ENCODE measurements at regions not wholly inside any gene's neighbourhood (a gene's known extent, or its start where the extent isn't known, plus 50 kb on each side); places are given as distances from the start of the nearest gene placed in this dataset.
"Not testable (repeated sequence)": the region's sequence is repeated elsewhere in the genome, so short reads cannot be mapped to it uniquely, and the experiment has no call there.

DNA sequence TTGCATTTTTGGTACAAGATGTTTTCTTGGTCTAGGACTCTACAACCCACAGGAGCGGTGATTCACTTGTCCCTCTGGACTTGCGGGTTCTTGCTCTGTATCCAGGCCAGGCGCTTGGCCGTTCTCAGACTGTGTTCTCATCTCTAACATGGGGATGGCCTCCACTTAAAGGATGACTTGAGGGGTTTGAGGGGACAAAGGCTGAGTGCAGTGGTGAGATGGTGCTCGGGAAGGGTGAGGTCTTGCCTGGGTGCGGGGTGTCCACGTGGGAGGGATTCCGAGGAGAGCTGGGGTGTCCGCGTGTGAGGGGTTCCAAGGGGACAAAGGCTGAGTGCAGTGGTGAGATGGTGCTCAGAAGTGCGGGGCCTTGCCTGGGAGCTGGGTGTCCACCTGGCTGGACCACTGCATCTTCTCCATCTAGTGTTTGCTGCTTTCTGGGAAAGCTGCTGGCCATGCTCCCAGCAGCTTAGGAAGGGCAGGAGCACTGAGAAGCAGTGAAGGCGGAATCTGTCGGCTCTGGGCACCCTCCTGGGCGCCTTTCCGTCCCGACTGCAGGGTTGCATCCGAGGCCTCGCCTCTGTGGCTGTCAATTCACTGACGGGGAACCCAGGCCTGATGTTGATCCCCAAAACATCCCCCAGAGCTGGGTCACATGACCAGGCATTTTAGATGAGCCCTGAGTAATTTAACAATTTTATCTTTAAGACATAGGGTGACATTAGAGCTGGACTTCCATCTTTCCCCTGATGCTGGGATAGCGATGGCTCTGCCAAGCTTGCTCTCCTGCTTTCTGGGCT, 280.5 kb upstream of the IRX4 start:
- DNase-seq (ENCODE audit: low read depth): no peak
- H3K4me3 ChIP-seq (ENCODE audit: low read depth, low read length): no peak overlapping the region

DNA sequence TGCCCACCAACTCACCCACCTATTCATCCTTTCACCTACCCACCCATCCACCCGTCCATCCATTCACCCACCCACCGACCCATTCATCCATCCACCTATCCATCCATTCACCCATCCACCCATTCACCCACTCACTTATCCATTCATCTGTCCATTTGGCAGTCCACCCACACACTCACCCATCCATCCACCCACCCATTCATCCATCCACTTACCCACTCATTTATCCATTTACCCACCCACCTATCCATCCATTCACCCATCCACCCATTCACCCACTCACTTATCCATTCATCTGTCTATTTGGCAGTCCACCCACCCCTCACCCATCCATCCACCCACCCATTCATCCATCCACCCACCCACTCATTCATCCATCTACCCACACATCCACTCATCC, 278.1 kb upstream of the IRX4 start:
- no peak overlapping the region for H3K4me3 ChIP-seq (ENCODE audit: low read depth, low read length)
- DNase-seq (ENCODE audit: low read depth): no peak

DNA sequence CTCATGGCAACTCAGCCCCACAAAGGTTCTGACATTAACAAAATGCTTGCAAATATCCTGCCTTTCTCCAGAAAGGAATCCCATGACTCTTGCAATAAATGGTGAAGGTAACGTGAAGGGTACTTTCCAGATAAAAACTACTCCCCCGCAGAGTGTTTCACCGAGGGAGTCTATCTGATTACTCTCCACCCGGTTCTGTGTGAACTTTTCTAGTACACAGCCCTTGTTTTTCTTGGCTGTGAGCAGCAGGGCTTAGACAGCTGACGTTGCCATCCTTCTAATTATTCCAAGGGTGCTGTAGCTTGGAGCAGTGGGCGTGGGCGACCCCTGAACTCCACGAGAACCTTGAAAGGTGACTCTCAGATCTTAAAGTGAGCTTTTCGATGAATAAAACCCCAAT, 276.0 kb upstream of the IRX4 start:
- H3K4me3 ChIP-seq (ENCODE audit: low read depth, low read length): no peak overlapping the region
- DNase-seq (ENCODE audit: low read depth): no peak

DNA sequence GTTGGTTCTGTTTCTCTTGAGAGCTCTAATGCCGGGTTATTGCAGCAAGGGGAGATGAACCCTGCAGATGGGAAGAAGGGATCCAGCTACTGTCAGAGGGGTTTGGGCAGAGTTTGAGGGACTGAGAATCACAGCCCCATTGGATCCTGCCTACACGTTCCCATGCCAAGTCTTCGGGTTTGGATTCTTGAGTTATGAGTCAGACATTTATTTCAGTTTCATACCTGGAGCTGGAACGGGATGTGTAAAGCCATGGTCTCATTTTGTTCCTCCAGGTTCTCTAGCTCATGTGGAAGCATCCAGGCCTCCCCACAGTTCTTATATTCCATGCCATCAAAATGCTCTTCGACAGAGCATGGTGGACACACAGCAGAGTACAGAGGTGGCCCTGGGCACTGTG, 275.4 kb upstream of the IRX4 start:
- DNase-seq (ENCODE audit: low read depth): no peak
- H3K4me3 ChIP-seq (ENCODE audit: low read depth, low read length): no peak overlapping the region

- H3K4me3 ChIP-seq (ENCODE audit: low read depth, low read length): no peak overlapping the region
- DNase-seq (ENCODE audit: low read depth): no peak
These were observed 274.6 kb upstream of the IRX4 start for GRCh38 chr5:2157372-2157771.

GRCh38 chr5:2156358-2157059, 273.8 kb upstream of the IRX4 start:
- no peak overlapping the region for H3K4me3 ChIP-seq (ENCODE audit: low read depth, low read length)
- DNase-seq (ENCODE audit: low read depth): no peak

DNA sequence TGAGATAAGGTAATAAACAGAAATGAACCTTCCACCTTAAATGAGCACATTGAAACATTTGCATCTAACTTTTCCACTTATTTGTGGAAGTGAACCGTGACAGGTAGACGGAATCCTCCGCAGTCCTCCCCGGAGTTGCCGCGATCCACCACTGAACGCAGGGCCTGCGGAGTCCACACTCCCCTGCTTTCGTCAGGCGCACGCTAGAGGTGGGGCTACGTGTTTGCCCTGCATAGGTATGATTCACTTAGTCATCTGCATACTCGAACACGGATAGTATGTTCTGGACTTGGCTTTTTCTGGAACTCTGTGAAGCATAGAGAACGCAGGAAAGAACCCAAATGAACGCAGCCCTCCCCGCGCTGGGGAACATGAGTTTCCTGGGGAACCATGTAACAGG, 272.8 kb upstream of the IRX4 start:
- no peak for DNase-seq (ENCODE audit: low read depth)
- no peak overlapping the region for H3K4me3 ChIP-seq (ENCODE audit: low read depth, low read length)

DNA sequence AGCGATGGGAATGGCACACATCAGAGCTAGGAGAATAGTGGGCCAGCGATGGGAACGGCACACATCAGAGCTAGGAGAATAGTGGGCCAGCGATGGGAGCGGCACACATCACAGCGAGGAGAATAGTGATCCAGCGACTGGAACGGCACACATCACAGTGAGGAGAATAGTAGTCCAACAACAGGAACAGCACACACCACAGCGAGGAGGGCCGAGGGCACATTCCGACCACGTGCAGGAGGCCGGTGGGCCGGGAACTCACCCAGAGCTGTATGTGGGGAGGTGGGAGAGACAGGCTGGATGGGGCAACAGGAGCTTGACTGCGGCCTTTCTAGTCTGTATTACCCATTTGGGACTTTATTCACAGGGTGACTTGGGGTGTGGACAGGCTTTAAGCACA, 271.1 kb upstream of the IRX4 start:
- no peak for DNase-seq (ENCODE audit: low read depth)
- H3K4me3 ChIP-seq (ENCODE audit: low read depth, low read length): no peak overlapping the region

- no peak for DNase-seq (ENCODE audit: low read depth)
These were observed 270.6 kb upstream of the IRX4 start for GRCh38 chr5:2153350-2153749.

DNA sequence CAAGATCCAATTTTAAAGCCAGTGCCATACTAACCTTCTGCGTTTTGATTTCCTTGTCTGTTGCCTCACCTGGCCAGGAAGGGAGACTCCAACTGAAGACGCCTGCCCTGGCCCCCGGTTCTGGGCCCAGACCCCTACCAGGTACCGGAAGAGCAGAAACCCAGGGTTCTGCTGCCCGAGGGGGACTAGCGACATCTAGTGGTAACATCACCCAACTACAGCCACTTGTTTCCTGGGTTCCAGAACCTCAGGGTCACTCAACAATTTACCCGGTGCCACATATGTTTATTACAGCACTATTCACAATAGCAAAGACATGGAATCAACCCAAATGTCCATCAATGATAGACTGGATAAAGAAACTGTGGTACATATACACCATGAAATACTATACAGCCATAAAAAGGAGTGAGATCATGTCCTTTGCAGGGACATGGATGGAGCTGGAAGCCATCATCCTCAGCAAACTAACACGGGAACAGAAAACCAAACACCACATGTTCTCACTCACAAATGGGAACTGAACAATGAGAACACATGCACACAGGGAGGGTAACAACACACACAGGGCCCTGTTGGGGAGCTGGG, 268.7 kb upstream of the IRX4 start:
- DNase-seq (ENCODE audit: low read depth); H3K4me3 ChIP-seq (ENCODE audit: low read depth, low read length): not testable (repeated sequence)

More at GRCh38 chr5:2153350-2153749, 270.6 kb upstream of the IRX4 start:
- H3K4me3 ChIP-seq (ENCODE audit: low read depth, low read length): no peak overlapping the region

GRCh38 chr5:2149195-2149539, 266.4 kb upstream of the IRX4 start:
- H3K4me3 ChIP-seq (ENCODE audit: low read depth, low read length): no peak overlapping the region
- peak; percentile 2 for DNase-seq (ENCODE audit: low read depth)

GRCh38 chr5:2148312-2149194, 265.8 kb upstream of the IRX4 start:
- no peak overlapping the region for H3K4me3 ChIP-seq (ENCODE audit: low read depth, low read length)
- DNase-seq (ENCODE audit: low read depth): no peak

DNA sequence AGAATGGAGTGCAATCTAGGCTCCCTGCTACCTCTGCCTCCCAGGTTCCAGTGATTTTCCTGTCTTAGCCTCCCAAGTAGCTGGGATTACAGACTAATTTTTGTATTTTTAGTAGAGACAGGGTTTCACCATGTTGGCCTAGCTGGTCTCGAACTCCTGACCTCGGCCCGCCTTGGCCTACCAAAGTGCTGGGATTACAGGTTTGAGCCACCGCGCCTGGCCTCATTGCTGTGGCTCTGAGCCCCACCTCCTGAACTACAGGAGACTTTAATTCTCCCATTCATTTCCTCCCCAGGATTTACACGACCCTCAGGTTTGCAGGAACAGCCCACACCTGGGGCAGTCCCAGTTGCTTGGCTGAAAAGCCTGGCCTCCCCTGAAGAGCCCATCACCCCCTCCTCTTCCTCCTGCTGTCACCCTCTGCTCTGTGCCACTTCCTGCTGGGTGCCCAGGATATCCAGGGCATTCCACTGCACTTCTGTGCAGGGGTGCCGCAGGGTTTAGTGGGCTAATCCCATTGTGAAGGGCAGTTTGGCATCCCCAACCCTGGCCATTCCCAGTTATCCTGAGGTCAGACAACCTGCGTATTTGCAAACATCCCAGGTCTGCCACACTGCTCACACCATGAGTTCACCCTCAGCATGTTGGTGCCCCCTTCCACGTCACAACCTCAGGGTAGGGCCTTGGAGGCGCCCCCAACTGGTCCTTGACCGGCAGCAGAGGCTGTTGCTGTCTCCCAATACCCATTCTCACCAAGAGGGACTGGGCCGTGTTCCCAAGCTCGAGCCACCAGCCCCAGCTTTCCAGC, 265.0 kb upstream of the IRX4 start:
- no peak for DNase-seq (ENCODE audit: low read depth)
- H3K4me3 ChIP-seq (ENCODE audit: low read depth, low read length): no peak overlapping the region

- H3K4me3 ChIP-seq (ENCODE audit: low read depth, low read length): no peak overlapping the region
- DNase-seq (ENCODE audit: low read depth): no peak
These were observed 261.1 kb upstream of the IRX4 start for GRCh38 chr5:2143646-2144353.

DNA sequence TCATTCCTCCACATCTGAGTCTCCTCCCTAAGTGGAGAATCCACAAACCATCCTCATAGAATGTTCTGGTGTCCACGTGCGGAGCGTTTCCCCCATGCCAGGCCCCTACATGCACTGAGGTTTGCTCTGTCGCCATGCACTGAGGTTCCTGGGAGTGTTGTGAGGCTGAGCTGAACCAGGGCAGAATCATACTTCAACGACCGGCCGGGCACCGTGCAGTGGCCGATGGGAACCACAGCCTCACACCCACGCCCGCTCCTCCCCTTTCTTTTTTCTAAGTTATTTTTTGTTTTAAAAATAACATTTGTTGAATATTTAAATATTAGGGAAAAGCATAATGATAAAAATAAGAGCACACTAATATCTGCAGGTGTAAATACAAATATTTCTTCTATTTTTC, 260.4 kb upstream of the IRX4 start:
- no peak overlapping the region for H3K4me3 ChIP-seq (ENCODE audit: low read depth, low read length)
- DNase-seq (ENCODE audit: low read depth): no peak

DNA sequence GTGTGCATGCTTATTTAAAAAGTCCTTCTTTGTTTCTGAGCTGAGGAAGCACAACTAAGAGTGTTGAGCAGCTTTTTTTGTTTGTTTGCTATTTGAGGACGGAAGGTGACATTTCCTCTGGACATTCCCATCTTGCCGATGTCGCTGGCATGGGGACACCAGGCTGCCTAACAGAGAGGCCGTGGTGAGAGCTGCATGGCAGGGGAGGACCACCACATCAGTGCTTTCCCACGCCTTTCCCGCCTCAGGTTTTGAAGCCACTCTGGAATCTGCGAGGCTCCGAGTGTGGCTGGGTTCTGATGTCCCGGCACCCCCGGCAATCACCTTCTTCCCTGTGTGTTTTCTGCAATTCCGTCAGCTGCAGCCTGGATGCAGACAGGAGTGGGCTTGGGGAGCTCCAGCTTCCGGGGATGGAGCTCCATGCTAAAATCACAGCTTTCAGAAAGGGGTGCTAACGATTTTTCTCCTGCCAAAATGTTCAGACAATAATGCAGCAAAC, 259.8 kb upstream of the IRX4 start:
- no peak overlapping the region for H3K4me3 ChIP-seq (ENCODE audit: low read depth, low read length)
- no peak for DNase-seq (ENCODE audit: low read depth)

GRCh38 chr5:2141254-2142000, 258.7 kb upstream of the IRX4 start:
- H3K4me3 ChIP-seq (ENCODE audit: low read depth, low read length): no peak overlapping the region
- no peak for DNase-seq (ENCODE audit: low read depth)

Measured in skeletal muscle cell (primary cell).